GM12878 (cell line): ENCODE measurements at regions not wholly inside any gene's neighbourhood (a gene's known extent, or its start where the extent isn't known, plus 50 kb on each side); places are given as distances from the start of the nearest gene placed in this dataset.

Source experiments
- ATAC-seq: fragments of 200-7000 bp; cut with Tn5 transposase; 3 replicates; pipeline ENCODE4 v1.9.1; 2020; ENCODE audit warnings: mild to moderate bottlenecking, moderate library complexity
- BruUV-seq: library from RNA; stranded (reverse); fragments of 400-500 nt; replicated peaks from 2 replicates; lab custom pipeline; 2021; lab: Mats Ljungman, UMichigan
- CTCF ChIA-PET: fragments of 300-600 bp; sonication (Branson Sonifier 250); formaldehyde crosslinking; extraction: SDS; loops from one replicate; lab custom pipeline; 2021; ENCODE audit warnings: inconsistent platforms; lab: Yijun Ruan, JAX
- POLR2A ChIA-PET: fragments of 350-600 bp; formaldehyde crosslinking; extraction: SDS; loops from one replicate; lab custom pipeline; 2021; ENCODE audit warnings: inconsistent platforms; lab: Charles Lee
- RAD21 ChIA-PET: fragments of 300-600 bp; sonication (Branson Sonifier 250); formaldehyde crosslinking; loops from one replicate; lab custom pipeline; 2023; ENCODE audit warnings: antibody characterized with exemption; ENCODE audit not compliant: unreplicated experiment; lab: Charles Lee
- SMC1A ChIA-PET: fragments of 300-600 bp; sonication (Branson Sonifier 250); formaldehyde crosslinking; loops from one replicate; lab custom pipeline; 2023; ENCODE audit not compliant: unreplicated experiment, uncharacterized antibody; lab: Charles Lee
- DNase-seq: peaks from one replicate; pipeline ENCODE4 v3.0.0-alpha.2; 2011; ENCODE audit warnings: low read depth, low spot score
- FAIRE-seq: peaks from 3 replicates; lab custom pipeline; 2011; peaks lifted over from hg19 to GRCh38; lab: Jason Lieb, UNC
- H2AFZ ChIP-seq: 2 replicates; pipeline ENCODE4 v1.6.0; 2011; ENCODE audit warnings: low read depth, low read length, control low read depth; ENCODE audit not compliant: control insufficient read depth
- H3K27ac ChIP-seq: 2 replicates; pipeline ENCODE4 v1.5.1; 2011; ENCODE audit warnings: control low read depth; ENCODE audit not compliant: control insufficient read depth, insufficient read depth
- H3K27me3 ChIP-seq, 2 experiments: replicated peaks in 1 of 2; 2 replicates each; pipeline versions ENCODE4 v1.6.0 to v1.6.1; 2011; ENCODE audit warnings: low read length in 1 of 2; ENCODE audit not compliant: control insufficient read depth in 2 of 2, insufficient read depth in 2 of 2
- H3K36me3 ChIP-seq, 2 experiments: 2 replicates each; pipeline ENCODE4 v1.5.1; 2011; ENCODE audit warnings: low read length in 1 of 2; ENCODE audit not compliant: control insufficient read depth in 2 of 2, insufficient read depth in 2 of 2
- H3K4me1 ChIP-seq: 2 replicates; pipeline ENCODE4 v1.6.1; 2011; ENCODE audit warnings: mild to moderate bottlenecking, low read length, moderate library complexity, mixed read lengths; ENCODE audit not compliant: control insufficient read depth, insufficient read depth
- H3K4me2 ChIP-seq: 2 replicates; pipeline ENCODE4 v1.6.0; 2011; ENCODE audit warnings: control low read depth; ENCODE audit not compliant: control insufficient read depth, insufficient read depth
- H3K4me3 ChIP-seq: fragments of 200-600 bp; sonication (generic); 2 replicates; pipeline ENCODE4 v1.5.1; 2016
- H3K79me2 ChIP-seq: 2 replicates; pipeline ENCODE4 v1.6.0; 2011; ENCODE audit warnings: low read length; ENCODE audit not compliant: control insufficient read depth, insufficient read depth
- H3K9ac ChIP-seq: 2 replicates; pipeline ENCODE4 v1.8.0; 2011; ENCODE audit warnings: low read length, control low read depth, mixed read lengths; ENCODE audit not compliant: control insufficient read depth, insufficient read depth
- H3K9me3 ChIP-seq: replicated peaks from 3 replicates; pipeline ENCODE4 v1.5.1; 2011; ENCODE audit warnings: mild to moderate bottlenecking, low read length; ENCODE audit not compliant: control insufficient read depth, insufficient read depth
- H4K20me1 ChIP-seq: 2 replicates; pipeline ENCODE4 v1.6.0; 2011; ENCODE audit not compliant: control insufficient read depth, insufficient read depth
- CBFB ChIP-seq: IDR thresholded peaks from 2 replicates; pipeline ENCODE4 v1.6.1; 2016; ENCODE audit warnings: antibody characterized with exemption, low read depth
- CBX3 ChIP-seq: fragments of 200-600 bp; sonication (generic); IDR thresholded peaks from 2 replicates; pipeline ENCODE4 v1.6.1; 2016; ENCODE audit warnings: low read depth, borderline replicate concordance
- EZH2 ChIP-seq: IDR thresholded peaks from 2 replicates; pipeline ENCODE4 v1.6.1; 2012; ENCODE audit warnings: low read depth, mild to moderate bottlenecking, control low read depth, inconsistent platforms, low read length, borderline replicate concordance; ENCODE audit not compliant: control insufficient read depth
- FOXM1 ChIP-seq: IDR thresholded peaks from 2 replicates; pipeline ENCODE4 v1.6.1; 2012; ENCODE audit warnings: low read depth, mild to moderate bottlenecking, inconsistent platforms, low read length, moderate library complexity
- JUND ChIP-seq: IDR thresholded peaks from 2 replicates; pipeline ENCODE4 v1.6.1; 2012; ENCODE audit warnings: low read depth, mild to moderate bottlenecking, low read length, improper control_type of control experiment, moderate library complexity
- RB1 ChIP-seq: fragments of 450-650 bp; formaldehyde crosslinking; IDR thresholded peaks from 2 replicates; pipeline ENCODE4 v1.6.1; 2017; ENCODE audit warnings: mild to moderate bottlenecking, borderline replicate concordance
- RBBP5 ChIP-seq: fragments of 200-600 bp; sonication (generic); conservative IDR thresholded peaks from 2 replicates; pipeline ENCODE4 v1.6.1; 2016
- RELA ChIP-seq: fragments of 450-650 bp; IDR thresholded peaks from 2 replicates; pipeline ENCODE4 v1.8.0; 2014; ENCODE audit warnings: borderline replicate concordance; ENCODE audit not compliant: partially characterized antibody
- SMARCA5 ChIP-seq: fragments of 450-650 bp; IDR thresholded peaks from 2 replicates; pipeline ENCODE4 v1.6.1; 2017; ENCODE audit warnings: mild to moderate bottlenecking
- SREBF1 ChIP-seq: IDR thresholded peaks from 2 replicates; pipeline ENCODE4 v1.6.1; 2012; ENCODE audit warnings: mild to moderate bottlenecking, low read length
- SREBF2 ChIP-seq: IDR thresholded peaks from 2 replicates; pipeline ENCODE4 v1.6.1; 2012; ENCODE audit warnings: mild to moderate bottlenecking, low read length
- SUPT20H ChIP-seq: IDR thresholded peaks from 2 replicates; pipeline ENCODE4 v1.6.1; 2011; ENCODE audit warnings: low read depth, mild to moderate bottlenecking, low read length, moderate library complexity, borderline replicate concordance; ENCODE audit not compliant: control insufficient read depth
- YBX1 ChIP-seq: fragments of 450-650 bp; IDR thresholded peaks from 2 replicates; pipeline ENCODE4 v1.6.1; 2016; ENCODE audit warnings: antibody characterized with exemption
- ZNF384 ChIP-seq: IDR thresholded peaks from 2 replicates; pipeline ENCODE4 v1.6.1; 2012; ENCODE audit warnings: low read depth, mild to moderate bottlenecking, low read length, improper control_type of control experiment, borderline replicate concordance
- in situ Hi-C: fragments of 300-500 bp; cut with MboI; formaldehyde crosslinking; loops from 9 replicates; pipeline ENCODE4 v1.14.3; 2018; ENCODE audit warnings: mixed read lengths
- intact Hi-C: fragments of 100-400 bp; cut with micrococcal nuclease; formaldehyde crosslinking; loops from one replicate; pipeline ENCODE4 v1.14.2; 2022; ENCODE audit not compliant: unreplicated experiment
- TF ChIP-seq, protein P1 (sequence below): fragments of 450-650 bp; formaldehyde crosslinking; IDR thresholded peaks from 2 replicates; pipeline ENCODE4 v1.4.0; 2022; ENCODE audit warnings: mild to moderate bottlenecking, moderate library complexity
- TF ChIP-seq, protein P2 (sequence below): IDR thresholded peaks from 2 replicates; pipeline ENCODE4 v1.6.1; 2011; ENCODE audit warnings: borderline replicate concordance, low read depth, mild to moderate bottlenecking, moderate library complexity, low read length; ENCODE audit not compliant: insufficient read depth, poor library complexity, severe bottlenecking
- TF ChIP-seq, protein P3 (sequence below): fragments of 450-650 bp; IDR thresholded peaks from 2 replicates; pipeline ENCODE4 v1.6.1; 2018; ENCODE audit warnings: mild to moderate bottlenecking, low read depth, moderate library complexity; ENCODE audit not compliant: partially characterized antibody

DNA sequence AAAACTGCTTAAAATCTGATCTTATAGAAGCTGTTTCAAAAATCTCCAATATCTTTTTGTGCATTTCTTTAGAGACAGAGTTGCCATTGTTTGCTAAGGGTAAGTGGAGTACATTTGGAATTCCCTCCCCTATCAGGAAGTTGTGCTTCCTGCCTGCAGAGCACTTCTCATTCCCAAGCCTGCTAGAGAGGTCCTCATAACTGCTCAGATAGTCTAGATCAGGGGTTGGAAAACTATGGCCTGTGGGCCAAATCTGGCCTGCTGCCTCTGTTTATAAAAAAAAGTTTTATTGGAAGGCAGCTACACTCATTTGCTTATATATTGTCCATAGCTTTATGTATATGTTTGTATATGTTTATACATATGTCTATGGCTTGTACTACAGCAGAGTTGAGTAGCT lies 333.7 kb upstream of the PROK2 start:
- RAD21 ChIA-PET, result interaction anchor here (0.6 kb wide), 1 partner anchor 143 kb away, joined by 3 read pairs; no protein-coding TSS in a partner anchor
- Histone ChIP-seq H3K79me2 (no peaks in the 10 kb centered on the region), H3K4me2 (no peak overlapping the region), H2AFZ (no peak overlapping the region), H3K27ac (no peak overlapping the region), H4K20me1 (no peaks in the 10 kb centered on the region), H3K27me3 (no peaks in the 10 kb centered on the region), H3K4me3 (no peak overlapping the region), H3K9ac (no peak overlapping the region), H3K9me3 (no peaks in the 10 kb centered on the region), H3K4me1 (peaks cover 17% of the 10 kb centered on the region), H3K36me3 (no peaks in the 10 kb centered on the region)
- no TSS peak for BruUV-seq
- FAIRE-seq (no peak), DNase-seq (no peak), ATAC-seq (no peak)
- POLR2A ChIA-PET, result interaction anchor here (0.6 to 1.0 kb wide), 3 partner anchors 17 to 134 kb away, joined by 3 to 4 read pairs (median 3); no protein-coding TSS in a partner anchor
- intact Hi-C loops, result no loop called here
- CTCF ChIA-PET, result interaction anchor here (0.7 to 1.2 kb wide), 2 partner anchors 187 to 703 kb away, joined by 3 read pairs; no protein-coding TSS in a partner anchor
- SMC1A ChIA-PET, result interaction anchor here (0.6 to 4.6 kb wide), 5 partner anchors 13 to 140 kb away, joined by 3 to 21 read pairs (median 3); no protein-coding TSS in a partner anchor
- in situ Hi-C loops, result no loop called here
- TF ChIP-seq, protein P1, sequence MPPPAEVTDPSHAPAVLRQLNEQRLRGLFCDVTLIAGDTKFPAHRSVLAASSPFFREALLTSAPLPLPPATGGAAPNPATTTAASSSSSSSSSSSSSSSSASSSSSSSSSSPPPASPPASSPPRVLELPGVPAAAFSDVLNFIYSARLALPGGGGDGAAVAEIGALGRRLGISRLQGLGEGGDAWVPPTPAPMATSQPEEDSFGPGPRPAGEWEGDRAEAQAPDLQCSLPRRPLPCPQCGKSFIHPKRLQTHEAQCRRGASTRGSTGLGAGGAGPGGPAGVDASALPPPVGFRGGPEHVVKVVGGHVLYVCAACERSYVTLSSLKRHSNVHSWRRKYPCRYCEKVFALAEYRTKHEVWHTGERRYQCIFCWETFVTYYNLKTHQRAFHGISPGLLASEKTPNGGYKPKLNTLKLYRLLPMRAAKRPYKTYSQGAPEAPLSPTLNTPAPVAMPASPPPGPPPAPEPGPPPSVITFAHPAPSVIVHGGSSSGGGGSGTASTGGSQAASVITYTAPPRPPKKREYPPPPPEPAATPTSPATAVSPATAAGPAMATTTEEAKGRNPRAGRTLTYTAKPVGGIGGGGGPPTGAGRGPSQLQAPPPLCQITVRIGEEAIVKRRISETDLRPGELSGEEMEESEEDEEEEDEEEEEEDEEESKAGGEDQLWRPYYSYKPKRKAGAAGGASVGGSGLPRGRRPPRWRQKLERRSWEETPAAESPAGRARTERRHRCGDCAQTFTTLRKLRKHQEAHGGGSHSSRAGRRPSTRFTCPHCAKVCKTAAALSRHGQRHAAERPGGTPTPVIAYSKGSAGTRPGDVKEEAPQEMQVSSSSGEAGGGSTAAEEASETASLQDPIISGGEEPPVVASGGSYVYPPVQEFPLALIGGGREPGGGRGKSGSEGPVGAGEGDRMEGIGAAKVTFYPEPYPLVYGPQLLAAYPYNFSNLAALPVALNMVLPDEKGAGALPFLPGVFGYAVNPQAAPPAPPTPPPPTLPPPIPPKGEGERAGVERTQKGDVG (CRISPR knock-in tag), result no peak
- TF ChIP-seq RELA, result no peak
- no peak for TF ChIP-seq FOXM1
- TF ChIP-seq, protein P2, sequence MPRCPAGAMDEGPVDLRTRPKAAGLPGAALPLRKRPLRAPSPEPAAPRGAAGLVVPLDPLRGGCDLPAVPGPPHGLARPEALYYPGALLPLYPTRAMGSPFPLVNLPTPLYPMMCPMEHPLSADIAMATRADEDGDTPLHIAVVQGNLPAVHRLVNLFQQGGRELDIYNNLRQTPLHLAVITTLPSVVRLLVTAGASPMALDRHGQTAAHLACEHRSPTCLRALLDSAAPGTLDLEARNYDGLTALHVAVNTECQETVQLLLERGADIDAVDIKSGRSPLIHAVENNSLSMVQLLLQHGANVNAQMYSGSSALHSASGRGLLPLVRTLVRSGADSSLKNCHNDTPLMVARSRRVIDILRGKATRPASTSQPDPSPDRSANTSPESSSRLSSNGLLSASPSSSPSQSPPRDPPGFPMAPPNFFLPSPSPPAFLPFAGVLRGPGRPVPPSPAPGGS, result no peak
- no peak for TF ChIP-seq SUPT20H
- TF ChIP-seq CBX3, result no peak
- no peak for TF ChIP-seq SREBF2
- TF ChIP-seq SMARCA5, result no peak
- TF ChIP-seq YBX1, result no peak
- TF ChIP-seq, protein P3, sequence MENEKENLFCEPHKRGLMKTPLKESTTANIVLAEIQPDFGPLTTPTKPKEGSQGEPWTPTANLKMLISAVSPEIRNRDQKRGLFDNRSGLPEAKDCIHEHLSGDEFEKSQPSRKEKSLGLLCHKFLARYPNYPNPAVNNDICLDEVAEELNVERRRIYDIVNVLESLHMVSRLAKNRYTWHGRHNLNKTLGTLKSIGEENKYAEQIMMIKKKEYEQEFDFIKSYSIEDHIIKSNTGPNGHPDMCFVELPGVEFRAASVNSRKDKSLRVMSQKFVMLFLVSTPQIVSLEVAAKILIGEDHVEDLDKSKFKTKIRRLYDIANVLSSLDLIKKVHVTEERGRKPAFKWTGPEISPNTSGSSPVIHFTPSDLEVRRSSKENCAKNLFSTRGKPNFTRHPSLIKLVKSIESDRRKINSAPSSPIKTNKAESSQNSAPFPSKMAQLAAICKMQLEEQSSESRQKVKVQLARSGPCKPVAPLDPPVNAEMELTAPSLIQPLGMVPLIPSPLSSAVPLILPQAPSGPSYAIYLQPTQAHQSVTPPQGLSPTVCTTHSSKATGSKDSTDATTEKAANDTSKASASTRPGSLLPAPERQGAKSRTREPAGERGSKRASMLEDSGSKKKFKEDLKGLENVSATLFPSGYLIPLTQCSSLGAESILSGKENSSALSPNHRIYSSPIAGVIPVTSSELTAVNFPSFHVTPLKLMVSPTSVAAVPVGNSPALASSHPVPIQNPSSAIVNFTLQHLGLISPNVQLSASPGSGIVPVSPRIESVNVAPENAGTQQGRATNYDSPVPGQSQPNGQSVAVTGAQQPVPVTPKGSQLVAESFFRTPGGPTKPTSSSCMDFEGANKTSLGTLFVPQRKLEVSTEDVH, result no peak
- TF ChIP-seq RB1, result no peak
- no peak for TF ChIP-seq EZH2
- no peak for TF ChIP-seq ZNF384
- TF ChIP-seq RBBP5, result no peak
- TF ChIP-seq SREBF1, result no peak
- no peak for TF ChIP-seq JUND
- no peak for TF ChIP-seq CBFB
